SU-DHL-6 (cell line): ENCODE measurements at regions not wholly inside any gene's neighbourhood (a gene's known extent, or its start where the extent isn't known, plus 50 kb on each side); places are given as distances from the start of the nearest gene placed in this dataset.

ENCODE experiments used
- CTCF ChIP-seq: fragments of 200-600 bp; sonication (generic); IDR thresholded peaks from one replicate; pipeline ENCODE4 v1.5.1; 2017; ENCODE audit warnings: antibody characterized with exemption, mild to moderate bottlenecking, low read length, moderate library complexity; ENCODE audit not compliant: insufficient read depth, poor library complexity, severe bottlenecking
- EZH2phosphoT487 ChIP-seq: fragments of 200-600 bp; sonication (generic), shearing (Covaris generic); conservative IDR thresholded peaks from 2 replicates; pipeline ENCODE4 v1.6.1; 2018; ENCODE audit warnings: mild to moderate bottlenecking, antibody characterized with exemption, low read length, moderate library complexity, mixed read lengths

DNA sequence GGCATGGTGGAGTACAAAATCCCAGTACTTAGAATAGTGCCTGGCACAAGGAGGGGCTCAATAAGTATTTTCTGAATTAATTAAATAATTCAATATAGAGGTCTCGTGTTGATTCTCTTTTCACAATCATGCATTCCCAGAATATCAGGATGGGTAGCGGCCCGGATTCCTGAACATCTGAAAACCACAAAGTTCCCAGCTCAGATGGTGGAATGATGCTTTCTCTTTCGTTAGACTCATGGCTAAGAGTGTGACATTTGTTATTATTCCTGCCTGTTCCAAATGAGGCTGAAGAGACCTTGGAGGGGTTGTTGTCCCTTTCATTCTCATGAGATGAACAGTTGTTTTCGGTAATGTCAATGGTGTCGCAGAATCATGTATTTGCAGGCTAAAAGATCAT, 95.4 kb upstream of the LIFR start:
- TF ChIP-seq CTCF (no peak), EZH2phosphoT487 (no peak)
